ENCODE measurements at regions not wholly inside any gene's neighbourhood (a gene's known extent, or its start where the extent isn't known, plus 50 kb on each side); places are given as distances from the start of the nearest gene placed in this dataset.

DNA sequence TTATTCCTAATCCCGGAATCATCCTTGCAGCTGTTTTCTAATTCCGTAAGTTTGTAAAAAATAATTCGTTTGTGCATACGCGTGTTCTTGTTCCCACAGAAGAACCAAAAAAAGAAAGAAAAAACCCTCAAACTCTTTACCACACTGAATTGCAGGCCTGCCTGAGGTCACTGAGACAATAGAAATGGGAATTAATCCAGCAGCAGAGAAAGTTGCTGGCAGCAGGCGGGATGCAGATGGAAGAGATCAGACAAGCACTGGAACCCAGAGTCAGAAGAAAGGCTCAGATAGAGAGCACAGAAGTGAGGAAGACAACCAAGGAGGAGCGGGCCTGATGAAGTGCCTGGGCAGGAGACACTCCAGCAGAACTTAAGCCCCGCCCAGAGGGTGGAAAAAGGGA lies 141.5 kb upstream of the VWC2 start:
- TF ChIP-seq CTCF (IDR thresholded peaks at IDR 0.05) (no peak), POLR2A (IDR thresholded peaks at IDR 0.05) (no peak)
